ENCODE measurements at regions not wholly inside any gene's neighbourhood (a gene's known extent, or its start where the extent isn't known, plus 50 kb on each side); places are given as distances from the start of the nearest gene placed in this dataset.
"Not testable (repeated sequence)": the region's sequence is repeated elsewhere in the genome, so short reads cannot be mapped to it uniquely, and the experiment has no call there.

- DNase-seq (ENCODE audit: low spot score), result not testable (repeated sequence)
These were observed 666.5 kb downstream of the TDRD15 start for GRCh38 chr2:21790311-21790710.

- DNase-seq (ENCODE audit: low spot score), result no peak
These were observed 668.8 kb downstream of the TDRD15 start for GRCh38 chr2:21792571-21792970.

GRCh38 chr2:21793461-21793860 is 669.7 kb downstream of the TDRD15 start:
- DNase-seq (ENCODE audit: low spot score), result no peak

GRCh38 chr2:21794611-21795010 is 670.8 kb downstream of the TDRD15 start:
- DNase-seq (ENCODE audit: low spot score), result no peak

GRCh38 chr2:21800356-21800755 is 676.6 kb downstream of the TDRD15 start:
- DNase-seq (ENCODE audit: low spot score), result no peak

GRCh38 chr2:21803550-21803949 is 679.8 kb downstream of the TDRD15 start:
- no peak for DNase-seq (ENCODE audit: low spot score)

- no peak for DNase-seq (ENCODE audit: low spot score)
These were observed 680.4 kb downstream of the TDRD15 start for GRCh38 chr2:21804151-21804550.

GRCh38 chr2:21811541-21811940 is 687.8 kb downstream of the TDRD15 start:
- no peak for DNase-seq (ENCODE audit: low spot score)

- DNase-seq (ENCODE audit: low spot score), result no peak
These were observed 689.0 kb downstream of the TDRD15 start for GRCh38 chr2:21812766-21813165.

GRCh38 chr2:21814588-21815149 is 690.9 kb downstream of the TDRD15 start:
- no peak for DNase-seq (ENCODE audit: low spot score)

GRCh38 chr2:21818212-21818795 is 694.5 kb downstream of the TDRD15 start:
- DNase-seq (ENCODE audit: low spot score), result no peak

GRCh38 chr2:21819454-21819853 is 695.7 kb downstream of the TDRD15 start:
- DNase-seq (ENCODE audit: low spot score), result no peak

GRCh38 chr2:21820271-21820670 is 696.5 kb downstream of the TDRD15 start:
- no peak for DNase-seq (ENCODE audit: low spot score)

GRCh38 chr2:21821672-21822227 is 698.0 kb downstream of the TDRD15 start:
- no peak for DNase-seq (ENCODE audit: low spot score)

- no peak for DNase-seq (ENCODE audit: low spot score)
These were observed 698.7 kb downstream of the TDRD15 start for GRCh38 chr2:21822505-21822904.

GRCh38 chr2:21833767-21834166 is 710.0 kb downstream of the TDRD15 start:
- DNase-seq (ENCODE audit: low spot score), result no peak

- no peak for DNase-seq (ENCODE audit: low spot score)
These were observed 712.5 kb downstream of the TDRD15 start for GRCh38 chr2:21836261-21836660.

GRCh38 chr2:21836719-21837118 is 713.0 kb downstream of the TDRD15 start:
- DNase-seq (ENCODE audit: low spot score), result no peak

GRCh38 chr2:21837168-21837960 is 713.6 kb downstream of the TDRD15 start:
- no peak for DNase-seq (ENCODE audit: low spot score)

- DNase-seq (ENCODE audit: low spot score), result no peak
These were observed 717.6 kb downstream of the TDRD15 start for GRCh38 chr2:21841341-21841740.

GRCh38 chr2:21850367-21850766 is 726.6 kb downstream of the TDRD15 start:
- DNase-seq (ENCODE audit: low spot score), result not testable (repeated sequence)

- DNase-seq (ENCODE audit: low spot score), result no peak
These were observed 731.2 kb downstream of the TDRD15 start for GRCh38 chr2:21854938-21855337.

GRCh38 chr2:21856708-21857107 is 732.9 kb downstream of the TDRD15 start:
- no peak for DNase-seq (ENCODE audit: low spot score)

Measured in ecto neural progenitor cell (in vitro differentiated cells).